Uterus (tissue), 2 donors: ENCODE measurements at regions not wholly inside any gene's neighbourhood (a gene's known extent, or its start where the extent isn't known, plus 50 kb on each side); places are given as distances from the start of the nearest gene placed in this dataset.

Source experiments
- POLR2A ChIP-seq, 2 donors: fragments of 450-650 bp; IDR thresholded peaks; one replicate each; pipeline ENCODE4 v1.6.1; 2016; ENCODE audit warnings: antibody characterized with exemption in 2 of 2, mild to moderate bottlenecking in 1 of 2, moderate library complexity in 1 of 2
- TF ChIP-seq, protein P1 (sequence below), 4 experiments: fragments of 200-600 bp in 2 of 4; fragments of 450-650 bp in 2 of 4; sonication (generic) in 2 of 4; IDR thresholded peaks; one replicate each; pipeline ENCODE4 v1.5.1; 2016 to 2019; ENCODE audit warnings: antibody characterized with exemption in 4 of 4, mild to moderate bottlenecking in 2 of 4, moderate library complexity in 1 of 4

- no peak for TF ChIP-seq POLR2A (IDR thresholded peaks at IDR 0.05)
- TF ChIP-seq, protein P1, sequence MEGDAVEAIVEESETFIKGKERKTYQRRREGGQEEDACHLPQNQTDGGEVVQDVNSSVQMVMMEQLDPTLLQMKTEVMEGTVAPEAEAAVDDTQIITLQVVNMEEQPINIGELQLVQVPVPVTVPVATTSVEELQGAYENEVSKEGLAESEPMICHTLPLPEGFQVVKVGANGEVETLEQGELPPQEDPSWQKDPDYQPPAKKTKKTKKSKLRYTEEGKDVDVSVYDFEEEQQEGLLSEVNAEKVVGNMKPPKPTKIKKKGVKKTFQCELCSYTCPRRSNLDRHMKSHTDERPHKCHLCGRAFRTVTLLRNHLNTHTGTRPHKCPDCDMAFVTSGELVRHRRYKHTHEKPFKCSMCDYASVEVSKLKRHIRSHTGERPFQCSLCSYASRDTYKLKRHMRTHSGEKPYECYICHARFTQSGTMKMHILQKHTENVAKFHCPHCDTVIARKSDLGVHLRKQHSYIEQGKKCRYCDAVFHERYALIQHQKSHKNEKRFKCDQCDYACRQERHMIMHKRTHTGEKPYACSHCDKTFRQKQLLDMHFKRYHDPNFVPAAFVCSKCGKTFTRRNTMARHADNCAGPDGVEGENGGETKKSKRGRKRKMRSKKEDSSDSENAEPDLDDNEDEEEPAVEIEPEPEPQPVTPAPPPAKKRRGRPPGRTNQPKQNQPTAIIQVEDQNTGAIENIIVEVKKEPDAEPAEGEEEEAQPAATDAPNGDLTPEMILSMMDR (IDR thresholded peaks at IDR 0.05), result no peak
Observed at GRCh38 chr10:4427532-4427931, 398.5 kb upstream of the AKR1E2 start.
